DND-41 (cell line): ENCODE measurements at regions not wholly inside any gene's neighbourhood (a gene's known extent, or its start where the extent isn't known, plus 50 kb on each side); places are given as distances from the start of the nearest gene placed in this dataset.

Experiments used
- CTCF ChIP-seq: IDR thresholded peaks from 2 replicates; pipeline ENCODE4 v1.5.1; 2012; ENCODE audit warnings: borderline replicate concordance, low read length, moderate library complexity, mild to moderate bottlenecking; ENCODE audit not compliant: poor library complexity, severe bottlenecking; ENCODE audit errors: extremely low read depth
- EZH2 ChIP-seq: IDR thresholded peaks from 3 replicates; pipeline ENCODE4 v1.6.1; 2012; ENCODE audit warnings: borderline replicate concordance, low read depth, mild to moderate bottlenecking, moderate library complexity, low read length, inconsistent platforms; ENCODE audit not compliant: severe bottlenecking

DNA sequence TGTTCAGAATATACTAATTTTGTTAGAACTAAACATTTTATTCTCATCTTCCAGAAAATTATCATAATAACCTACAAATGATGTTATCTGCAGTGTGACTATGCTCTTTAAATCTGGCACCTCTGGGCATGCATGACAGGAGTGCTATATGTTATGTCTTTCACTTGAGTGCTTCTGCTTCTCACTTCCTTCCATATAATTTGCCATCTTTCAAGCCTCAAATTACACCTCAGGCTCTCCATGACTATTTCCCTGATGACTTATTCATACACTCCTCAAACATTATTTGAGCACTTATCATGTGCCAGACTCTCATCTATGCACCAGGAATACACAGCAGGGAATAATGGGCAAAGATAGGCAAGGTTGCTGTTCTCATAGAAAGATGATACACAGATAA lies 219.3 kb upstream of the POU2AF2 start:
- no peak for TF ChIP-seq CTCF
- TF ChIP-seq EZH2: no peak
